ENCODE measurements at regions not wholly inside any gene's neighbourhood (a gene's known extent, or its start where the extent isn't known, plus 50 kb on each side); places are given as distances from the start of the nearest gene placed in this dataset.

DNA sequence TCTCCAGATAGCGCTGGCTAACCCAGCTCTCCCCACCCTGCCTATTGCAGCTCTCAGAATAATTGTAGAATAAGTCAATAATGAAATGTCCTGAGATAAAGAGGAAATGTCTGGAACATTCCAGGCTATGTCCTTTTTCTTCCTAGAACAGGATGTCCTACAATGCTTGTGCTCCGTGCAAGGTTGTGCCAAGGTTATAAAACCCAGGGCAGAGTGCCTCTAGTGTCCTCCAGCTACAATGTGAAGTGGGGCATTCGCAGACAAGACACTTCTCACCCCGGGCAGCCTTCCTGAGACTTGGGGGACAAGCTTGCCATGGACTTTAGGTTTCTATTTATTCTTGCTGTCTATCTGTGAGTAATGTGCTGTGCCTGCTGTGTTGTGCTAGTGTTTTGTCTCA, 900.6 kb downstream of the TUSC7 start:
- DNase-seq (ENCODE audit: low read depth, low spot score) = no peak

DNA sequence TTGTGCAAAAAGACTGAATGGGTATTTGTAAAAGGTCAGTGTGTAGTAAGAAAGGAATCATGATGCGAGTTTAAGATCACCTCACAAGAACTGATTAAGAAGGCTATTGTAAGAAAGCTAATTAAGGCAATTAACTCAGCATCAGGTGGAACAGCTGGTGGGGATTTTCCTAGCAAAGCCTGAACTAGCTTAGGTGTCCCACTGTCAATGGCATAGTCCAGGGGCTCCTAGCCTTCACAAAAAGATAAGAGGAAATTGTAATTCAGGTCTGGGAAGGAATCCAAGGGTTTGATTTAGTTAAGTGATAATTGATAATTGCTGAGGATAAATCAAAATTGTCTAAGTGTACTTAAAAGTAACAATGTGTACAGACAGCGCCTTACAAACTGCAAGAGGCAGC, 901.6 kb downstream of the TUSC7 start:
- no peak for DNase-seq (ENCODE audit: low read depth, low spot score)

DNA sequence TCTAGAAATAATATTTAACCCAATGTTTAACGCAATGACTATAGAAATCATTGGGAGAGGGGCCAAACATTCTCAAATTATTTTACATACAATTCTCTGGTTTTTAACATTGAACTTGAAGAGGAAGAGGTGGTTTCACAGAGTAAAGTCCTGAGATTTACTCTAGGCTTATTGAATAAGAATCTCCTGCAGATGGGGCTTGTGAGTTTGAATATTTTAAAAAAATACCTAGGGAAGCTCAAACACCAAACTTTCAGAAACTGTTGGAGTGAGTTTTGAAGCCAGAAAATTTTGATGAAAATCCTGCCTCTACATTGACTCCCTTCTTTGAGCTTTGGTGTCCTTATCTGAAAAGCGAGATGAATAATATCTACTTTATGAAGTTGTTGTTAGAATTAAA, 906.6 kb downstream of the TUSC7 start:
- DNase-seq (ENCODE audit: low read depth, low spot score) = no peak

- no peak for DNase-seq (ENCODE audit: low read depth, low spot score)
These were observed 908.3 kb downstream of the TUSC7 start for GRCh38 chr3:117617906-117618305.

DNA sequence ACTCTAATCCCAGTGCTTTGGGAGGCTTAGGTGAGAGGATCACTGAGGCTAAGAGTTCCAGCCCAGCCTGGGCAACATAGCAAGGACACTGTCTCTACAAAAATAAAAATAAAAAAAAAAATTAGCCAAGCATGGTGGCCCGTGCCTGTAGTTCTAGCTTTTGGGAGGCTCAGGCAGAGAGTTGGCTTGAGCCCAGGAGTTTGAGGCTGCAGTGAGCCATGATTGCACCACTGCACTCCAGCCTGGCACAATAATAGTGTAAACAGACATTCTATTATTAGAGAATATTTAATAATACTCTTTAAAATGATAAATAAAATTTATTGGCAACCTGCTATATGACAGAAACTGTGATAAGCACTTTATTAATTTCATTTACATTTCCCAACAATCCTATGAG, 908.9 kb downstream of the TUSC7 start:
- no peak for DNase-seq (ENCODE audit: low read depth, low spot score)

GRCh38 chr3:117619805-117620204, 910.2 kb downstream of the TUSC7 start:
- no peak for DNase-seq (ENCODE audit: low read depth, low spot score)

DNA sequence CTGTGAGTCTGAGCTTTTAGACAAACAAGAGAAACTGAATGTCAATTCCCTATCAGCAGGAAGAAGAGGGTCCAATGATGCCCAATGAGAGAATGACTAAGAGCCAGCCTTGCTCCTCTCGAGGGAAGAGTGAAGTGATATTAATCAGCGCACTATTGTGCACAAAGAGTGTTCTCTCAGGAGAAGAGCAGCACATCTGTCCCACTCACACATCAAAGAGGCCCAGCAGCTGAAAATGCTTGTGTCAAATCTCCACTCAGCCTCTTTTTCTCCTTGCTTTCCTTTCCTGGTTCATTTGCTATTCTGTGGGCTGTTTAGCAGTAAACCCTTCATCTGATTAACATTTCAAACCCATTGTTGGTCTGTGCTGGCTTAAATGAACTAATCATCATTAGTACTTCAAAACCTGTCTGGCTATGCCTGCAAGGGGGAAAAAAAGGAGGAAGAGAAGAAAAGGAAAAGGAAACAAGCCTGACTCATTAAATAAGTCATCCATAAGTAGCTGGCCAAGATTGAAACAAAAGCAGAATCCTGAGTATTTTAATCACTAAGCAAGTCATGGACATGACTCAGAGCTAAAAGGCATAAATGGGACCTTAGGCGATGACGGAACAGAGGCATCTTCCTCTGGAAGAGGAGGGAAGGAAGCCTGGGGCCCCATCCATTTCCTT, 912.7 kb downstream of the TUSC7 start:
- peak; percentile 79 for DNase-seq (ENCODE audit: low read depth, low spot score)

DNA sequence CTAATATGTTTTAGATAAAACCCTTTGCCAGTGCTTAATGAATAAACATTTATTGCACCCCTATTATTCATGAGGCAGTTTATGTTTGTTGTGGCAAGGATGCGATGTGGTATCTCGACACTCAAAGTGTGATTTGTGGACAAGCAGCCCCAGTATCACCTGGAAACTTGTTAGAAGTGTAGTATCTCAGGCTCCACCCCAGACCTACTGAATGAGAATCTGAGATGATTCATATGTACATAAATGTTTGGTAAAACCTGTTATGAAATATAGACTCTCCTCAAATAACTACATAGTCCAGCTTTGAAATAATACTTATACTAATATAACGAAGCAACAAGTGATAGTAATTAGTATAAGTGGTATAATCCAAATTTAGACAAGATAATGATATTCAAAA, 914.8 kb downstream of the TUSC7 start:
- DNase-seq (ENCODE audit: low read depth, low spot score) = no peak

GRCh38 chr3:117625174-117625573, 915.6 kb downstream of the TUSC7 start:
- no peak for DNase-seq (ENCODE audit: low read depth, low spot score)

DNA sequence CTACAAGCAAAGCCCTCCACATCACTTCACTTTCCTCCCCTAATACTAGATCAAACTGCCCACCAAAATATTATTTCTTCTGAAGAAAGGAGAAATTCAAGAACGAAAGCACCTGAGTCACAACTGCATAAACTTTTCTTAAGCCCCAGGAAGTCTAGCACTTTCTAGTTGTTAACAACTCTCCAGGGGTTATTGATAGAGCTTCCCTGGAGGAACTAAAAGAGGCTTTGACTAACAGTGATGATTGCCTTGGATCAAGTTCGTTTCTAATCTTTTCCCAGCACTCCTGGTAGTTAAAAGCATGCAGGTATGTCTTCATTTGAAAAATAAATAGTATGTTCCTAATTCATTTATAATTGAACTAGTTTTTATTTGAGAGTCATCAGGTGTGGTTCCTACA, 917.0 kb downstream of the TUSC7 start:
- no peak for DNase-seq (ENCODE audit: low read depth, low spot score)

GRCh38 chr3:117628823-117629291, 919.3 kb downstream of the TUSC7 start:
- DNase-seq (ENCODE audit: low read depth, low spot score) = peak; percentile 85

GRCh38 chr3:117629505-117629904, 919.9 kb downstream of the TUSC7 start:
- DNase-seq (ENCODE audit: low read depth, low spot score) = no peak

DNA sequence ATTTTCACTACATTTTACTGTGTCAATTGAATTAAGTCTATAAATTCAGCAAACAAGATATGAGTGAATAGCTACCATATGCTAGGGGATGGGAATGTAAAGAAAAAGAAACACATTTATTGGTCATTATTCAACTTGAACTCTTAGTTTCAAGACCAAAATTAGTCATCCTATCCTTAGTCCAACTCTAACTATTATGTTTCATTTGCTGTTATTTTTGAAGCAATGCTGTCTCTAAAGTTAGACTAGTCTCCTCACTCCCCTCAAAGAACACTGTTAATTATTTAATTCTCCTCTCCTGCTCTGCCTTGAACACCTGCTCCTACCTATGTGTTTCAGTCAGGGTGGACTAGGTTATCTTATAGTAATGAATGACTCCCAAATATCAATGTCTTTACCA, 920.9 kb downstream of the TUSC7 start:
- DNase-seq (ENCODE audit: low read depth, low spot score) = no peak

DNA sequence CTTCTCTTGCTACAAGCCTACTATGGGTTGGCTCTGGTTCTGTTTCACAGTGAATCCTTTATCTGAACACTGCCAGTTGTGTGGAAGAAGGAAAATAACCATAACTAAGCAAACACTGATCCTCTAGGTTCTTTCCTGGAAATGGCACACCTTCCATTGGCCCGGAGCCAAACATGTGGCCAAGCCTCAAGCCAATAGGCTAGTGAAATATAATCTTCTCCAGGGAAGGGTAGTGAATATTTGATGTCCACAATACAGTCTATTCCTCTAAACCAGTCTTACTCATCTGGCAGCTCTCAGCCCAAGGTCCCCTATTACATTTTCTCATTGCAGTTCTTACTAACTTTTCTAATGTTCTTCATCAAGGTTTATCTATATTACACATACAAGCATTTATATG, 921.3 kb downstream of the TUSC7 start:
- DNase-seq (ENCODE audit: low read depth, low spot score) = peak; percentile 8

GRCh38 chr3:117631781-117632180, 922.2 kb downstream of the TUSC7 start:
- DNase-seq (ENCODE audit: low read depth, low spot score) = no peak

DNA sequence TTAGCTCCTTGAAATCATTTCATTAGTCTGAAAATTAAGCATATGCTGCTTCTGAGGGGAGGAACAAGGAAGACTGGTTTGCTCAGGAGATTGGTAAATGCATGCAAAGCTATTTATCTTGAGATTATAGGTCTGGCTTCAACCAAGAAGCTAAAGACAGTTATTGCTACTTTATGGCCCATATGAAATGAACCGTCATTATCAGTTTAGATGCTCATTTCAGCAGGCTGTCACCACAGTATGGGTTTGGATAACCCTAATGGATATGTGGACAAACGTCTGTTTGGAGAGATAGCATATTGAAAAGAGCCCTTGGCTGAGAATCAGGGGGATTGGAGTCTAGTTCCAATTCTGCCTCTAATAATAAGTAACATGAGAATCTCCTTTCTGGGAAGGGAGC, 922.6 kb downstream of the TUSC7 start:
- no peak for DNase-seq (ENCODE audit: low read depth, low spot score)

DNA sequence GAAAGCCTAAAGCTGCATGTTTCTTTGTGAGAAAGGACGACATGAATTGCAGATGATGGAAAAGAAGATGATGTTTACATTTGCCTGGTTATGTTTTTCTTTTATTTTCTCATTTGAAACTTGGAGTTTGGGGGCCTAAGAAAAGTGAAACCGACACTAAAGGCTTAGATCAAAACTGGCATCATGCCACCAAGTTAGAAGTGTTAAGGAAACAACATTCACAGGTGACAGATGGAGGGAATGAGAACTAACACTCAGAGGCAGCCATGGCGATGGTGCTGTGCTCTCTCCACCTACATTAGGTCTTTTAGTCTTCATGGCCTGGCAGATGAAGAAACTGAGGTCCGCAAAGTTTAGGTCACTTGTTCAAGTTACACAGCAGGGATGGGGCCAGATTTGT, 923.6 kb downstream of the TUSC7 start:
- DNase-seq (ENCODE audit: low read depth, low spot score) = no peak

DNA sequence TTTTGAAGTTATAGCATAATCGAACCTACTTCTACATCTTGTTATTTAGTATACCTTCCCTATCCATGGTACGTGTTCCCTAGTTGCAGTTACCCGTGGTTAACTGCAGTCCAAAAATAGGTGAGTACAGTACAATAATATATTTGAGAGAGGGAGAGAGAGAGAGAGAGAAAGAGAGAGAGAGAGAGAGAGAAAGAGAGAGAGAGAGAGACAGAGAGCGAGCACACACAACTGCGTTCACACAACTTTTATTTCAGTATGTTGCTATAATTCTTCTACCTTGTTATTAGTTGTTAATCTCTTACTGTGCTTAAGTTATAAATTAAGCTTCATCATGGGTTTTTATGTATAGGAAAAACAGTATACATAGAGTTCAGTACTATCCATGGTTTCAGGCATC, 928.1 kb downstream of the TUSC7 start:
- DNase-seq (ENCODE audit: low read depth, low spot score) = no peak

DNA sequence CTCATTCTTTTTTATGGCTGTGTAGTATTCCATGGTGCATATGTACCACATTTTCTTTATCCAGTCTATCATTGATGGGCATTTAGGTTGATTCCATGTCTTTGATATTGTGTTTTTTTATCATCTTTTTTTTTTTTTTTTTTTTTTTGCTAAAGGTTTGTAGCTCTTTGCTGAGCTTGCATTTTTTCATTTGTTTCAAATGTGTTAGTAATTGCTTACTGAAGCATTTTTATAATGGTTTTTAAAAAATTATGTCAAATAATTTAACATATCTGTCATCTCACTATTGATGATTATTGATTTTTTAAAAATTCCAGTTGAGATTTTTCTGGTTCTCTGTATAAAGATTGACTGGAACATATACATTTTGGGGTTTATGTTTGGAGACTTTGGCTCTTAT, 934.6 kb downstream of the TUSC7 start:
- no peak for DNase-seq (ENCODE audit: low read depth, low spot score)

DNA sequence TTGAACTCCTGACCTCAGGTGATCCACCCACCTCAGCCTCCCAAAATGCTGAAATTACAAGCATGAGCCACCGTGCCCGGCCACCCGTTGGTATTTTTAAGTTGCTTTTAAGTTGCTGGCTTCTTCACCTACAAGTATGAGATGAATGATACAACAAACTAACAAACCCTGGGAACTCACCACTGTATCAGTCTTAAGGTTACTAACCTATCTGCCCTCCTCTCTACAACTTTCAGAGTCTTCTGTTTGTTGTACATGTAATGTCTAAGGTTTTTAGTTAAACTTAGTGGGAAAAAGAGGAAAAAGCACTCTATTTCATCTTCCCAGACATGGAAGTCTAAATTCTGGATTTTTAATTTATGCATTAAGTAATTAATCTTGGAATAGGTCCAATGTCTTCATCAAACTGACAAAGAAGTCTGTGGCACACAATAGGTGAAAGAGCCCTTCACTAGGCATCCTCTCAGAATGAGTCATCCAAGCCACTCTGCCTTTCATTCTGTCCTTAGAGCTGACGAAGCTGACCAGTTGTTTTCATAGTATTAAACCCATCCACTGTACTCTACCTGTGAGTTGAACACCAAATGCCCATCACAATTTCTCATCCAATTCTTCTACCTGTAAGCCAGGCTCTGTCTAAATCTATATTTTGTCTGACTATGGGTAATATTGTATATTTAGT, 936.1 kb downstream of the TUSC7 start:
- peak; percentile 59 for DNase-seq (ENCODE audit: low read depth, low spot score)

GRCh38 chr3:117647435-117647834, 937.9 kb downstream of the TUSC7 start:
- no peak for DNase-seq (ENCODE audit: low read depth, low spot score)

GRCh38 chr3:117651246-117651645, 941.7 kb downstream of the TUSC7 start:
- DNase-seq (ENCODE audit: low read depth, low spot score) = no peak

- DNase-seq (ENCODE audit: low read depth, low spot score) = no peak
These were observed 946.8 kb downstream of the TUSC7 start for GRCh38 chr3:117656391-117656790.

GRCh38 chr3:117657278-117657677, 947.7 kb downstream of the TUSC7 start:
- no peak for DNase-seq (ENCODE audit: low read depth, low spot score)
